ENCODE measurements at regions not wholly inside any gene's neighbourhood (a gene's known extent, or its start where the extent isn't known, plus 50 kb on each side); places are given as distances from the start of the nearest gene placed in this dataset.

DNA sequence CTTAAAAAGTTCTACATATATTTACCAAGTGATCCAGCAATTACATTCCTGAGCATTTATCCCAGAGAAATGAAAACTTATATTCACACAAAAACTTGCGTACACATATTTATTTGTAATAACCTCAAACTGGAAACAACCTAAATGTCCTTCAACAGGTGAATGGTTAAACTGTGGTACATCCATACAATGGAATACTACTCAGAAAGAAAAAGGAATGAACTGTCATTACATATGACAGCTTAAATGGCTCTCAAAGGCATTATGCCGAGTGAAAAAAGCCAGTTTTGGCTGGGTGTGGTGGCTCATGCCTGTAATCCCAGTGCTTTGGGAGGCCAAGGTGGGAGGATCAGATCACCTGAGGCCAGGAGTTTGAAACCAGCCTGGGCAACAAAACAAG lies 79.1 kb upstream of the DYNC1I2 start:
- no peak overlapping the region for H3K9ac ChIP-seq (ENCODE audit: low read depth in 1 of 3, low read length in 3 of 3)
- no peaks in the 10 kb centered on the region for H3K27me3 ChIP-seq (ENCODE audit: control insufficient read depth in 3 of 3, insufficient read depth in 3 of 3, low read length in 3 of 3)
- no peak overlapping the region for H3K4me3 ChIP-seq (ENCODE audit: low read length in 3 of 3)
- H3K9me3 ChIP-seq (ENCODE audit: control insufficient read depth in 3 of 3, low read length in 3 of 3): peaks cover 0 to 4% (median 0%) of the 10 kb centered on the region in 3 donors
- no peak overlapping the region for H3K27ac ChIP-seq (ENCODE audit: low read depth, low read length)
- H3K4me1 ChIP-seq (ENCODE audit: control insufficient read depth in 3 of 3, insufficient read depth in 3 of 3, low read length in 3 of 3): no peaks in the 10 kb centered on the region
- H3K36me3 ChIP-seq (ENCODE audit: control insufficient read depth in 3 of 3, insufficient read depth in 3 of 3, low read length in 3 of 3): no peaks in the 10 kb centered on the region

DNA sequence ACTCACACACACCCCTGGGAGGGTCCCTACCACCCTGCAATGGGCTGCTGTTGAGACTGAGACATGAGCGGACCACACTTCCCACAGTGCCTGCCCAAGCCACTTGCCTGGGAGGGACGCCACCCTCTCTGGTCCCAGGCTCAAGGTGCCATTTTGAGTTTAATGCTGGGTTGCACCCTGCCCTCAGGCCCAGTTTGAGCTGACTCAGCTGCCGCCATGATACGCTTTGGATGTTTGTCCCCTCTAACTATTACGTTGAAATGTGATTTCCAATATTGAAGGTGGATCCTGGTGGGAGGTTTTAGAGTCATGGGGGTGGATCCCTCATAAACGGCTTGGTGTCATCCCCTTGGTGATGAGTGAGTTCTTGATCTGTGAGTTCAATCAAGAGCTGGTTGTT lies 76.4 kb upstream of the DYNC1I2 start:
- no peaks in the 10 kb centered on the region for H3K27me3 ChIP-seq (ENCODE audit: control insufficient read depth in 3 of 3, insufficient read depth in 3 of 3, low read length in 3 of 3)
- H3K9me3 ChIP-seq (ENCODE audit: control insufficient read depth in 3 of 3, low read length in 3 of 3): peaks cover 0 to 4% (median 0%) of the 10 kb centered on the region in 3 donors
- H3K4me1 ChIP-seq (ENCODE audit: control insufficient read depth in 3 of 3, insufficient read depth in 3 of 3, low read length in 3 of 3): no peaks in the 10 kb centered on the region
- H3K9ac ChIP-seq (ENCODE audit: low read depth in 1 of 3, low read length in 3 of 3): no peak overlapping the region
- H3K36me3 ChIP-seq (ENCODE audit: control insufficient read depth in 3 of 3, insufficient read depth in 3 of 3, low read length in 3 of 3): no peaks in the 10 kb centered on the region
- H3K27ac ChIP-seq (ENCODE audit: low read depth, low read length): no peak overlapping the region
- H3K4me3 ChIP-seq (ENCODE audit: low read length in 3 of 3): no peak overlapping the region

DNA sequence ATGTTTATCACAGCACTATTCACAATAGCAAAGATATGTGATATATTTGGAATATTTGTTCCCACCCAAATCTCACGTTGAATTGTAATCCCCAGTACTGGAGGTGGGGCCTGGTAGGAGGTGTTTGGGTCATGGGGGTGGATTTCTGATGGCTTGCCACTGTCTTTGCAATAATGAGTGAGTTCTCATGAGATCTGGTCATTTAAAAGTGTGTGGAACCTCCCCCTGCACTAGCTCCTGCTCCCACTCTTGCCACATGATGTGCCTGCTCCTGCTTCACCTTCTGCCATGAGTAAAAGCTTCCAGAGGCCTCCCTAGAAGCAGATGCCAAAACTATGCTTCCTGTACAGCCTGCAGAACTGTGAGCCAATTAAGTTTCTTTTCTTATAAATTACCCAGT lies 72.2 kb upstream of the DYNC1I2 start:
- no peak overlapping the region for H3K9ac ChIP-seq (ENCODE audit: low read depth in 1 of 3, low read length in 3 of 3)
- no peaks in the 10 kb centered on the region for H3K9me3 ChIP-seq (ENCODE audit: control insufficient read depth in 3 of 3, low read length in 3 of 3)
- no peak overlapping the region for H3K4me3 ChIP-seq (ENCODE audit: low read length in 3 of 3)

DNA sequence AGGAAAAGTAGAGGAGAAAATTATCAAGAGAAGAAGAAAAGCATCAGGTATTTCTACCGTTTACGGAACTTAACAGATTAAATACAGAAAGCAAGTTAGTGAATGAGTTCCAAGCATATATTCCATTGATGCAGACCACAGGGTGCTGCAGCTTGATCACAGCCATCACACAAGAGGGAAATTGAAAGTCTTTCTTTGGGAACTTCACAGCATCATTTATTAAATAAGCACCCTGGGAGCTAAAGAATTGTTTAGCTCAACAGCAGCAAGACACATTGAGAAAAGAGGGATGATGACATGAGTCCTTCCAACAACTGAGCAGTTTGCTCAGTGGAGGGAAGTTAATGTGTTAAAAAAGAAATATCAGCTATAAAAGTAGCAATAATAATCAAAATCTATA lies 69.3 kb upstream of the DYNC1I2 start:
- H3K9me3 ChIP-seq (ENCODE audit: control insufficient read depth in 3 of 3, low read length in 3 of 3): no peaks in the 10 kb centered on the region

More for the DNA sequence above, 72.2 kb upstream of the DYNC1I2 start:
- no peaks in the 10 kb centered on the region for H3K36me3 ChIP-seq (ENCODE audit: control insufficient read depth in 3 of 3, insufficient read depth in 3 of 3, low read length in 3 of 3)
- H3K4me1 ChIP-seq (ENCODE audit: control insufficient read depth in 3 of 3, insufficient read depth in 3 of 3, low read length in 3 of 3): no peaks in the 10 kb centered on the region
- H3K27ac ChIP-seq (ENCODE audit: low read depth, low read length): no peak overlapping the region
- no peaks in the 10 kb centered on the region for H3K27me3 ChIP-seq (ENCODE audit: control insufficient read depth in 3 of 3, insufficient read depth in 3 of 3, low read length in 3 of 3)

DNA sequence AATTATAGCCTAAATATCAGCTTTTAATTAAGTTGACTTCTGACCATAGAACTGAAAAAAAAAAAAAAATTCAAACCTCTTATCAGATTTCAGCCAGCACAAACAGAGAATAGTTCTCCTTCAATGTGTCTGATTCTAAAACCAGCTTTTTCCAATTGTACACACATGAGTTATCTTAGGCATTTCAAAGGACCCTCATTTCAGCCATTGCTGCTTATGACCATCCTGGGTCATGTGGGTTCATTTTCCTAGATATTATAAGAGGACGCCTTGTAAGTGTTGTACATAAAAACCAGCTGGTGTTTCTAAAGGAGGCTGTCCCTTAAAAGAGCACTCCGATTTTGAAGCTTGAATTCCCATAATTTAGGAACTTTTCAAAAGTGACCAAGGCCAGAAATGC lies 62.3 kb upstream of the DYNC1I2 start:
- Histone ChIP-seq H3K9me3 (ENCODE audit: control insufficient read depth in 3 of 3, low read length in 3 of 3) (peaks cover 0 to 10% (median 7%) of the 10 kb centered on the region in 3 donors), H3K27ac (ENCODE audit: low read depth, low read length) (no peak overlapping the region), H3K4me1 (ENCODE audit: control insufficient read depth in 3 of 3, insufficient read depth in 3 of 3, low read length in 3 of 3) (no peaks in the 10 kb centered on the region), H3K36me3 (ENCODE audit: control insufficient read depth in 3 of 3, insufficient read depth in 3 of 3, low read length in 3 of 3) (no peaks in the 10 kb centered on the region), H3K27me3 (ENCODE audit: control insufficient read depth in 3 of 3, insufficient read depth in 3 of 3, low read length in 3 of 3) (no peaks in the 10 kb centered on the region), H3K4me3 (ENCODE audit: low read length in 3 of 3) (no peak overlapping the region), H3K9ac (ENCODE audit: low read depth in 1 of 3, low read length in 3 of 3) (no peak overlapping the region)

More for the DNA sequence above, 69.3 kb upstream of the DYNC1I2 start:
- Histone ChIP-seq H3K4me1 (ENCODE audit: control insufficient read depth in 3 of 3, insufficient read depth in 3 of 3, low read length in 3 of 3) (no peaks in the 10 kb centered on the region), H3K36me3 (ENCODE audit: control insufficient read depth in 3 of 3, insufficient read depth in 3 of 3, low read length in 3 of 3) (no peaks in the 10 kb centered on the region), H3K9ac (ENCODE audit: low read depth in 1 of 3, low read length in 3 of 3) (no peak overlapping the region), H3K27me3 (ENCODE audit: control insufficient read depth in 3 of 3, insufficient read depth in 3 of 3, low read length in 3 of 3) (no peaks in the 10 kb centered on the region), H3K4me3 (ENCODE audit: low read length in 3 of 3) (no peak overlapping the region), H3K27ac (ENCODE audit: low read depth, low read length) (no peak overlapping the region)

DNA sequence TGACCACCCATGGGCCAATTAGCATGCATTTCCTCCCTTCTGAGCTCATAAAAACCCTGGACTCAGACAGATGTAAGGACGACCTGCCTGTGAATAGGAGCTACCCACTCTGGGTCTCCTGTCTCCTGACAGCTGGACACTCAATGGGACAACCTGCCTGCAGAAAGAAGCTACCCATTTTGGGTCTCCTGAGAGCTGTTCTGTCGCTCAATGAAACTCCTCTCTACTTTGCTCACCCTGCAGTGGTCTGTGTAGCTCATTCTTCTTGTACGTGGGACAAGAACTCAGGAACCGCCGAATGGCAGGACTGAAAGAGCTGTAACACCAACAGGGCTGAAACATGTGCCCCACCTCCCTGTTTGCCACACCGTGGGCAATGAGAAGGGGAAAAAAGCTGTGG lies 60.3 kb upstream of the DYNC1I2 start:
- Histone ChIP-seq H3K9ac (ENCODE audit: low read depth in 1 of 3, low read length in 3 of 3) (no peak overlapping the region), H3K4me3 (ENCODE audit: low read length in 3 of 3) (no peak overlapping the region), H3K27me3 (ENCODE audit: control insufficient read depth in 3 of 3, insufficient read depth in 3 of 3, low read length in 3 of 3) (no peaks in the 10 kb centered on the region), H3K36me3 (ENCODE audit: control insufficient read depth in 3 of 3, insufficient read depth in 3 of 3, low read length in 3 of 3) (no peaks in the 10 kb centered on the region), H3K9me3 (ENCODE audit: control insufficient read depth in 3 of 3, low read length in 3 of 3) (peaks cover 0 to 11% (median 10%) of the 10 kb centered on the region in 3 donors), H3K4me1 (ENCODE audit: control insufficient read depth in 3 of 3, insufficient read depth in 3 of 3, low read length in 3 of 3) (no peaks in the 10 kb centered on the region), H3K27ac (ENCODE audit: low read depth, low read length) (no peak overlapping the region)

DNA sequence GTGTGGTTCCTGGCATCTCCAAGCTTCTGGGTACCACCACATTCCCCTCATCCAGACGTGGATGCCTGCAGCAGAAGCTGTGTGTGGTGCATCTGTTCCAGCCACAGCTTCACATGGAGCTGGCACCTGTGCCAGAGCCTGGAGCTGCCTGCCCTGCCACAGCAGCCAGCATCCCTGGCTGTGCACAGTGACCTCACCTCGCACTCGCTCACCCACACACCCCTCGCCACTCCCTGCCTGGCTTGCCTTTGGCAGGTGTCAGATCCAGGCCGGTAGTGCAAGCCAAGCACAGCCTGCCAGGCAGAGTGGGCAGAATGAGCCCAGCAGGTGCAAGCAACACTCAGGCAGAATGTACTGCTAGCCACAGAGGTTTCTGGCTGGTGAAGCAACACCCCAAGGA lies 59.9 kb upstream of the DYNC1I2 start:
- H3K4me3 ChIP-seq (ENCODE audit: low read length in 3 of 3): peak overlapping the region in 1 of 3 donors; percentile 9
- H3K4me1 ChIP-seq (ENCODE audit: control insufficient read depth in 3 of 3, insufficient read depth in 3 of 3, low read length in 3 of 3): no peaks in the 10 kb centered on the region
- no peaks in the 10 kb centered on the region for H3K27me3 ChIP-seq (ENCODE audit: control insufficient read depth in 3 of 3, insufficient read depth in 3 of 3, low read length in 3 of 3)
- peaks cover 0 to 11% (median 10%) of the 10 kb centered on the region in 3 donors for H3K9me3 ChIP-seq (ENCODE audit: control insufficient read depth in 3 of 3, low read length in 3 of 3)
- no peak overlapping the region for H3K9ac ChIP-seq (ENCODE audit: low read depth in 1 of 3, low read length in 3 of 3)
- no peaks in the 10 kb centered on the region for H3K36me3 ChIP-seq (ENCODE audit: control insufficient read depth in 3 of 3, insufficient read depth in 3 of 3, low read length in 3 of 3)
- H3K27ac ChIP-seq (ENCODE audit: low read depth, low read length): no peak overlapping the region

DNA sequence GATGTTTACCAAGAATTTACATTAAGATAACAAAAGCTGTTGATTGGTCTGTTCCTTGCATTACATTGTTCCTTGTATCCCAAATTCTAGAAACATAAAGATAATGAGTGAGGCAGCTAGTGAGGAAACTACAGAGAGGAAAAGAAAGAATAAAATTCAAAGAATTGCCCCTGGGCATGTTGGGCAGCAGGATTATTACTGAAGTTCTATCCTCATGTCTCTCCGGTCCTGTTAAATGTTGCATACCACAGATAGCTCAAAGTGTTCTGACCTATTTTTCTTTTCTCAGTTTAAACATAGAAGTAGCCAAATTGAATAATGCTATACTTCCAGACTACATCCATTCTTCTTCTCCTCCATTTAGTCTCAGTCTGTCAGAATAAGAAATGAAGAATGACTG lies 58.2 kb upstream of the DYNC1I2 start:
- no peaks in the 10 kb centered on the region for H3K36me3 ChIP-seq (ENCODE audit: control insufficient read depth in 3 of 3, insufficient read depth in 3 of 3, low read length in 3 of 3)
- H3K9ac ChIP-seq (ENCODE audit: low read depth in 1 of 3, low read length in 3 of 3): no peak overlapping the region
- no peaks in the 10 kb centered on the region for H3K27me3 ChIP-seq (ENCODE audit: control insufficient read depth in 3 of 3, insufficient read depth in 3 of 3, low read length in 3 of 3)
- no peak overlapping the region for H3K27ac ChIP-seq (ENCODE audit: low read depth, low read length)
- no peak overlapping the region for H3K4me3 ChIP-seq (ENCODE audit: low read length in 3 of 3)
- H3K4me1 ChIP-seq (ENCODE audit: control insufficient read depth in 3 of 3, insufficient read depth in 3 of 3, low read length in 3 of 3): no peaks in the 10 kb centered on the region
- peaks cover 0 to 11% (median 10%) of the 10 kb centered on the region in 3 donors for H3K9me3 ChIP-seq (ENCODE audit: control insufficient read depth in 3 of 3, low read length in 3 of 3)

DNA sequence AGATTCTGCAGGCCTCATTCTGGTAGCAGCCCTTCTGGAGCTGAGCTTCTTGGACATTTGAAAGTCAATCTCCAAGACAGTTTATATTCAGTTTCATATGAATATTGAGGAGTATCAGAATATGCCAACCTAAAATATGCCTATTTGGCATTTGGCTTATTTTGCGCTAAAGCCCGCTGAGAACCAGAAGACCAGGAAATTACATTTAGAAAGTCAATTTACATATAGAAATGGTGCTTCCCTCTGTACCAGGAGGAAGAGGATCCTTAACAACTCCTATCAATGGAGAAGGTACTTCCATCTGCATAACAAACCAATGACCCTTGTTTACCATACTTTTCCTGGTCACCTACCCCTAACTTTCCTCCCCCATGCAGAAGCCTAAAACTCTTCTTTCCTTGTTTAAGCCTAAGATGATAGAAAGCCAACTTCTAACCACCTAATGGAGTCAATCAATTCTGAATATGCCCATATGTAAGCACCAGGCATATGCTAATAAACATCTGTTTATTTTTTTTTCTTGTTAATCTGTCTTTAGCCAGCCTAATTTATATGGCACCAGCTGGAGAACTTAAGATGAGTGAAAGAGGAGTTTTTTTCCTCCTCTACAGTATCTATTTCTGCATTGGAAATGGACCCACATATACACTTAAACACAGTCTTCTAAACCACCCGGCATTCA lies 57.0 kb upstream of the DYNC1I2 start:
- H3K9me3 ChIP-seq (ENCODE audit: control insufficient read depth in 3 of 3, low read length in 3 of 3): peaks cover 0 to 11% (median 10%) of the 10 kb centered on the region in 3 donors
- H3K27me3 ChIP-seq (ENCODE audit: control insufficient read depth in 3 of 3, insufficient read depth in 3 of 3, low read length in 3 of 3): no peaks in the 10 kb centered on the region
- no peak overlapping the region for H3K4me3 ChIP-seq (ENCODE audit: low read length in 3 of 3)
- no peak overlapping the region for H3K27ac ChIP-seq (ENCODE audit: low read depth, low read length)
- no peaks in the 10 kb centered on the region for H3K36me3 ChIP-seq (ENCODE audit: control insufficient read depth in 3 of 3, insufficient read depth in 3 of 3, low read length in 3 of 3)
- no peaks in the 10 kb centered on the region for H3K4me1 ChIP-seq (ENCODE audit: control insufficient read depth in 3 of 3, insufficient read depth in 3 of 3, low read length in 3 of 3)
- H3K9ac ChIP-seq (ENCODE audit: low read depth in 1 of 3, low read length in 3 of 3): no peak overlapping the region

DNA sequence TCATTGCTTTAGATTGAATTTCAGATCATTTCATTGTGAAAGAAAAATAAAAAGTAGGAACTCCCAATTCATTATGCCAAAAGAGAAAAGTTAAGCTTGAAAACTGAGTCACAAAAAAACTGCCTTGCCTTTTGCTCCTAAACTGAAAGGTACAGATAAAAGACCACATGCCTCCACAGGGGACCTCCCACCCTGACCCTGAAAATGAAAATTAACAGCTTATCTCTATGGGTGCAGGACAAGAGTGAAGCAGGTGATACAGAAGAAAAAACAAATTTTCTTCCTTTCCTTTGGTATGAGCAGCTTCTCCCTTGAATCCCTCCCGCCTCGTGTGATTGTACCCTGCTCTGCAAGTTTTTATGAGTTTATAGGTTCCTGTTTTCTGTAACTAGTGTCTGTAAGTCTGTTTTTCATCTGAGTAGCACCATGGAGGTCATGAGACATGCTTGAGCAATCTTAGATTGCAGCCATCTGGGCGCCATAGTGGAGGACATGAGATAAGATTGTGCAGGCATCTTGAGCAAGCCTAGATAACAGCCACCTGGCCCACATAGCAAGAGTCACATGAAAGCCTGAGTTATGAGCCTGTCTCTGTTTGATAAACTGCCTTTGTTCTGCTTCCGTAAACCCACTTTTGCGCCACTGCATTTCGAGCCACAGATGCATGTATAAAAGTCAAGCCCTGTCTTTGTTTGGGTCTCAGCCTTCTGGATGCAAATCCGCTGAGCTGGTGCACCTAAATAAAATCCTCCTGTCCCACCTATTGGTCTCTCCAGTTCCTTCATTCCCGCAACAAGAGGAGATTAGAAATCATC lies 56.2 kb upstream of the DYNC1I2 start:
- H3K9me3 ChIP-seq (ENCODE audit: control insufficient read depth in 3 of 3, low read length in 3 of 3): peaks cover 0 to 11% (median 10%) of the 10 kb centered on the region in 3 donors

More for the DNA sequence above, 56.2 kb upstream of the DYNC1I2 start:
- Histone ChIP-seq H3K27ac (ENCODE audit: low read depth, low read length) (no peak overlapping the region), H3K9ac (ENCODE audit: low read depth in 1 of 3, low read length in 3 of 3) (no peak overlapping the region), H3K4me1 (ENCODE audit: control insufficient read depth in 3 of 3, insufficient read depth in 3 of 3, low read length in 3 of 3) (no peaks in the 10 kb centered on the region), H3K36me3 (ENCODE audit: control insufficient read depth in 3 of 3, insufficient read depth in 3 of 3, low read length in 3 of 3) (no peaks in the 10 kb centered on the region), H3K27me3 (ENCODE audit: control insufficient read depth in 3 of 3, insufficient read depth in 3 of 3, low read length in 3 of 3) (no peaks in the 10 kb centered on the region), H3K4me3 (ENCODE audit: low read length in 3 of 3) (no peak overlapping the region)

Measured in skeletal muscle tissue (tissue), 3 donors.